K562 (cell line): ENCODE measurements at regions not wholly inside any gene's neighbourhood (a gene's known extent, or its start where the extent isn't known, plus 50 kb on each side); places are given as distances from the start of the nearest gene placed in this dataset.

Experiments used
- BHLHE40 ChIP-seq: IDR thresholded peaks from 2 replicates; pipeline ENCODE4 v1.6.1; 2011; ENCODE audit warnings: low read length, improper control_type of control experiment
- CEBPB ChIP-seq: fragments of 450-650 bp; IDR thresholded peaks from 2 replicates; pipeline ENCODE4 v1.6.1; 2016; ENCODE audit warnings: missing genetic modification characterization, missing compliant biosample characterization
- EP300 ChIP-seq: IDR thresholded peaks from 2 replicates; pipeline ENCODE4 v1.6.1; 2012; ENCODE audit warnings: low read length, improper control_type of control experiment
- EZH2 ChIP-seq: IDR thresholded peaks from 2 replicates; pipeline ENCODE4 v1.6.1; 2012; ENCODE audit warnings: low read depth, mild to moderate bottlenecking, inconsistent platforms, low read length, borderline replicate concordance
- HDAC1 ChIP-seq, 2 experiments: fragments of 450-650 bp; IDR thresholded peaks; 2 replicates each; pipeline ENCODE4 v1.6.1; 2016 to 2017; ENCODE audit warnings: inconsistent platforms in 1 of 2, mild to moderate bottlenecking in 1 of 2, moderate library complexity in 1 of 2
- HMG20B ChIP-seq: fragments of 250-450 bp; sonication (Bioruptor Pico); IDR thresholded peaks from 2 replicates; pipeline ENCODE4 v1.5.0; 2021; ENCODE audit warnings: mild to moderate bottlenecking
- MCM2 ChIP-seq: fragments of 450-650 bp; IDR thresholded peaks from 2 replicates; pipeline ENCODE4 v1.6.1; 2017; ENCODE audit warnings: low read depth, mild to moderate bottlenecking
- NONO ChIP-seq, 2 experiments: fragments of 200-400 bp in 1 of 2; fragments of 450-650 bp in 1 of 2; formaldehyde crosslinking in 1 of 2; IDR thresholded peaks; 2 replicates each; pipeline ENCODE4 v1.6.1; 2017; ENCODE audit warnings: low read depth in 2 of 2, mild to moderate bottlenecking in 2 of 2, moderate library complexity in 2 of 2, low read length in 1 of 2
- POLR2G ChIP-seq: fragments of 200-400 bp; formaldehyde crosslinking; IDR thresholded peaks from 2 replicates; pipeline ENCODE4 v1.6.1; 2017; ENCODE audit warnings: low read depth, mild to moderate bottlenecking, antibody characterized with exemption, low read length, moderate library complexity
- SREBF2 ChIP-seq: sonication (generic); formaldehyde crosslinking; IDR thresholded peaks from 2 replicates; pipeline ENCODE4 v1.4.0; 2020; ENCODE audit warnings: mild to moderate bottlenecking, missing genetic modification reagents
- ZFP91 ChIP-seq: sonication (generic); formaldehyde crosslinking; IDR thresholded peaks from 2 replicates; pipeline ENCODE4 v1.8.0; 2022; ENCODE audit warnings: mild to moderate bottlenecking, missing genetic modification reagents
- ZSCAN29 ChIP-seq: fragments of 450-650 bp; IDR thresholded peaks from 2 replicates; pipeline ENCODE4 v1.6.1; 2017

GRCh38 chr11:91513734-91514133, 710.9 kb upstream of the FAT3 start:
- TF ChIP-seq BHLHE40 (no peak), ZFP91 (CRISPR knock-in tag) (no peak), POLR2G (no peak), ZSCAN29 (no peak), MCM2 (no peak), HMG20B (CRISPR knock-in tag) (no peak), NONO (IDR thresholded peaks at IDR 0.05; ENCODE audit: low read depth in 2 of 2, low read length in 1 of 2) (no peak), CEBPB (no peak), HDAC1 (IDR thresholded peaks at IDR 0.05) (no peak), EZH2 (no peak), SREBF2 (no peak), EP300 (no peak)
